ENCODE measurements at regions not wholly inside any gene's neighbourhood (a gene's known extent, or its start where the extent isn't known, plus 50 kb on each side); places are given as distances from the start of the nearest gene placed in this dataset.

DNA sequence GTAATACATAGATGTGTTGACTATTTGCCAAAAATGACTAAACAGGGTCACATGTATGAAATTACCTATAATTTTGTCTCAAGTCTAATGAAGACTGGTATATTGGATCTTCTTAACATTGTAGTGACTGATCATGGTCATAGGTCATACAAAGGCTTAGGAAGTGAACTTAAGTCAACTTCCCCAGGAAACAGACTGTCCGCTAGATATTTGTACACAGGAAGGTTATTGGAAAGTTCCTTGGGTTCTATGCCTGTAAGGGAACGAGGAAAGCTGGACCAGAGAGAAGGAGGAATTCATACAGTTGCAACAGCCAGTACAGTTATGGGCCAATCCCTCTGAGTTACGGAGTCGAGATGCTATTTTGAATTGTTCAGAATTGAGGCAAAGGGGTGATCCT is 462.0 kb upstream of the THRB start:
- in situ Hi-C loops (cut with HindIII; ENCODE audit: low pct_unique_long_range_greater_than_20kb, low sequenced_read_pairs) = no loop called here
- DNase-seq (ENCODE audit: low read depth in 1 of 2, low spot score in 1 of 2) = no peak
- TF ChIP-seq JUND (IDR thresholded peaks at IDR 0.05; ENCODE audit: low read depth) = no peak

DNA sequence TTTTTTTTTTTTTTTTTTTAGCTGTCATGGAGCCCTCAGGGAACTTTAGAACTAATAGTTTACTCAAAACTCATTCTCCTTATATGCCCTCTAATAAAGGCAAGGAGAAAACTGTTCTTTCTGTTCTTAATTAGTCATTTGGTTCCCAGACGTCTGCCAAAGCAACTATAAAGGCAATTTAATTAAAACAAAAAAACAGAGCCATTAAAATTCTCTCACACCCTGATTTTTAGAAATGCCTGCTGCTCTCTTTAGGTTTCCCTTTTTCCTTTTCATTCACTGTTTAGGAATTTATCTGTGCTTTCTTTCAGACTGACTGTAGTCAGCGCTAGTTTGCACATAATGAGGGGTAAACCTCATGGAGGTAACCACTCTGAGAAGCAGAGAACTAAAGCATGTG is 463.6 kb upstream of the THRB start:
- no peak for DNase-seq (ENCODE audit: low read depth in 1 of 2, low spot score in 1 of 2)
- in situ Hi-C loops (cut with HindIII; ENCODE audit: low pct_unique_long_range_greater_than_20kb, low sequenced_read_pairs) = no loop called here
- TF ChIP-seq JUND (IDR thresholded peaks at IDR 0.05; ENCODE audit: low read depth) = no peak

DNA sequence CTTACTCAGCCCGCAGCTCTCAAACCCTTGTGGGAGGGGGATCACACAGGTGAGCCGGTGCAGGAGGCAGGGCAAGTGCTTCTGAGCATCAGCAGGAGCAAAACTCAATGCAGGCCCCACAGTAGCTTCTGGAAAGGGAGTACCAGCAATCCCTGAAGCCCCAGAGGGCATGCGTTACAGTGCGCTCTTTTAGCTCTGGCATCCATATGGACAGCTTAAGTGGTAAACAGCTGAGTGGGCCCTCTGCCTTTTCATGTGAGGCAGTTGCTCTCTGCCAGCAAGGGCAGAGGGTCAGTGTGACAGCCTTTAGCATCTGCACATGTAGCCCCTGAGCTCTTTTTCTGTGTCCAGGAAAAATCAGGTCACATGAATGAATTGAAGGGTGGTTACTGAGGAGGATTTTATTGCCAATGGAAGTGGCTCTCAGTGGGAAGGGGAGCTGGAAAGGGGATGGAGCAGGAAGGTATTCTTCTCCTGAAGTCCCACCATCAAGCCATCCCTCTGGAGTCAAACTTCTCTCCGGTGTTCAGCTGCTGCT is 464.3 kb upstream of the THRB start:
- in situ Hi-C loops (cut with HindIII; ENCODE audit: low pct_unique_long_range_greater_than_20kb, low sequenced_read_pairs) = no loop called here
- TF ChIP-seq JUND (IDR thresholded peaks at IDR 0.05; ENCODE audit: low read depth) = no peak
- no peak for DNase-seq (ENCODE audit: low read depth in 1 of 2, low spot score in 1 of 2)

GRCh38 chr3:24963762-24964625 is 464.1 kb upstream of the RARB start:
- no peak for TF ChIP-seq JUND (IDR thresholded peaks at IDR 0.05; ENCODE audit: low read depth)
- in situ Hi-C loops (cut with HindIII; ENCODE audit: low pct_unique_long_range_greater_than_20kb, low sequenced_read_pairs) = no loop called here
- DNase-seq (ENCODE audit: low read depth in 1 of 2, low spot score in 1 of 2) = peak in 1 of 2 experiments; percentile 50

GRCh38 chr3:24965706-24966385 is 462.2 kb upstream of the RARB start:
- DNase-seq (ENCODE audit: low read depth in 1 of 2, low spot score in 1 of 2) = no peak
- no peak for TF ChIP-seq JUND (IDR thresholded peaks at IDR 0.05; ENCODE audit: low read depth)
- in situ Hi-C loops (cut with HindIII; ENCODE audit: low pct_unique_long_range_greater_than_20kb, low sequenced_read_pairs) = no loop called here

- no peak for DNase-seq (ENCODE audit: low read depth in 1 of 2, low spot score in 1 of 2)
- in situ Hi-C loops (cut with HindIII; ENCODE audit: low pct_unique_long_range_greater_than_20kb, low sequenced_read_pairs) = no loop called here
- no peak for TF ChIP-seq JUND (IDR thresholded peaks at IDR 0.05; ENCODE audit: low read depth)
Measured at GRCh38 chr3:24968036-24968435, 460.0 kb upstream of the RARB start.

GRCh38 chr3:24972491-24972890 is 455.6 kb upstream of the RARB start:
- in situ Hi-C loops (cut with HindIII; ENCODE audit: low pct_unique_long_range_greater_than_20kb, low sequenced_read_pairs) = no loop called here
- TF ChIP-seq JUND (IDR thresholded peaks at IDR 0.05; ENCODE audit: low read depth) = no peak
- no peak for DNase-seq (ENCODE audit: low read depth in 1 of 2, low spot score in 1 of 2)

DNA sequence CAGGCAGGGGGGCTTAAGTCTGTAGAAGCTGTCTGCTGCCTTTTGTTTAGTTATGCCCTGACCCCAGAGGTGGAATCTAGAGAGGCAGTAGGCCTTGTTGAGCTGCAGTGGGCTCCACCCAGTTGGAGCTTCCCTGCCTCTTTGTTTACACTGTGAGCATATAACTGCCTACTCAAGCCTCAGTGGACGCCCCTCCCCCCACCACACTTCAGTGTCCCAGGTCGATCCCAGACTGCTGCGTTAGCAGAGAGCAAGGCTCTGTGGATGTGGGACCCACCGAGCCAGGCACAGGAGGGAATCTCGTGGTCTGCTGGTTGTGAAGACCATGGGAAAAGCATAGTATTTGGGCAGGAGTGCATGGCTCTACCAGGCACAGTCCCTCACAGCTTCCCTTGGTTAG is 446.8 kb upstream of the RARB start:
- in situ Hi-C loops (cut with HindIII; ENCODE audit: low pct_unique_long_range_greater_than_20kb, low sequenced_read_pairs) = no loop called here
- TF ChIP-seq JUND (IDR thresholded peaks at IDR 0.05; ENCODE audit: low read depth) = no peak
- DNase-seq (ENCODE audit: low read depth in 1 of 2, low spot score in 1 of 2) = no peak

DNA sequence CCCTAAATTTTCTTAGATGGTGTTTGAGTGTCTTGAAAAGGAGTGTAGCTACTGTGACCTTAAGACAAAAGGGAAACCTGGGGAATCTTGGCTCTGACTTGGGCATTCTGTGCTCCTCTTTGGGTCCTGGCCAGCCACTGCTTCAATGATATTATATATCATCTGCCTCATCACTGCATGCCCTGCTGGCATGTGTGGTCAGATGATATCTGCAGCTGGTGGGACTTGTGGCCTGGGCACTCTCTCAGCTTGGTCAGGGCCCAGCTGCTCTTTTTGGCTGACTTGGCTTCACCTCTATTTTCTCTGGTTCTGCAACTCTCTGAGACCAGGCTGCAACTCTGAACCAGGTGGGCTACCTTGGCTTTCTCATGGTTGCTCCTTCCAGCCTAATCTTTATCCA is 446.1 kb upstream of the RARB start:
- no peak for TF ChIP-seq JUND (IDR thresholded peaks at IDR 0.05; ENCODE audit: low read depth)
- in situ Hi-C loops (cut with HindIII; ENCODE audit: low pct_unique_long_range_greater_than_20kb, low sequenced_read_pairs) = no loop called here
- DNase-seq (ENCODE audit: low read depth in 1 of 2, low spot score in 1 of 2) = no peak

DNA sequence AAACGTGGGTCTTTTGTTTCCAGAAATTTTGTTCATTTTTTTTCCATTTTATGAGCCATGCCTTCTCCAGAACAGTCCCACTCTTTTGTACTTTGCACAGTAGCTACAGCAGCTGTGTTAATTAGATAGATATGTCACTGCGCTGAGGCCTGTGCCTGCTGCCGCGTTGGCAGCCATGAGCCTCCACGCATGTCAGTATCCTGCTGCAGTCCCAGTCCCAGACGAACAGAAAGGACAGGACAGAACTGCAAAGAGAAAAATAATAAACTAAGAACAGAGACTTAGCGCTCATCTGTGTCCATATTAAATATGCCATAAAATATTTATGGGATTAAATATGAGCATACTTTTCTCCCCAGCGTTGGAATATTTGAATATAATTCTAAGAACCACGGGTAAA is 442.4 kb upstream of the RARB start:
- no peak for DNase-seq (ENCODE audit: low read depth in 1 of 2, low spot score in 1 of 2)
- in situ Hi-C loops (cut with HindIII; ENCODE audit: low pct_unique_long_range_greater_than_20kb, low sequenced_read_pairs) = no loop called here
- TF ChIP-seq JUND (IDR thresholded peaks at IDR 0.05; ENCODE audit: low read depth) = no peak

- TF ChIP-seq JUND (IDR thresholded peaks at IDR 0.05; ENCODE audit: low read depth) = no peak
- no peak for DNase-seq (ENCODE audit: low read depth in 1 of 2, low spot score in 1 of 2)
- in situ Hi-C loops (cut with HindIII; ENCODE audit: low pct_unique_long_range_greater_than_20kb, low sequenced_read_pairs) = no loop called here
Measured at GRCh38 chr3:24986612-24987011, 441.5 kb upstream of the RARB start.

DNA sequence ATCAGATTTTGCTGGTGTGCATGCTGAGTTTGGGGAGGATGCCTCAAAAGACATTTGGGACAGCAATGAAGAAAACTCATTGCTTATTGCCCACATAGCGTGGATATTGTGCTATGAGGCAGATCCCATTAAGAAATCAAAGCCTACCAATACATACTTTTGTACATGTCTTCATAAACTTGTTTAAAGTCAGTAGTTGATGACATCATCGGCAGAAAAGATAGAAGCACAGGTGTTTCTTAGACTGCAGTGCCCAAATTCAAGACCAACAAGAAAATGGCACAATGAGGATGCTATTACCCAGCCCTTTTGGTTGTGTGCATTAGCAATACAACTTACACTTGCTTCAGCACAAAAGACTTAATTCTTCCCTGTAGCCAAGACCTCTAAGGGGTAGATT is 428.7 kb upstream of the RARB start:
- no peak for DNase-seq (ENCODE audit: low read depth in 1 of 2, low spot score in 1 of 2)
- no peak for TF ChIP-seq JUND (IDR thresholded peaks at IDR 0.05; ENCODE audit: low read depth)
- in situ Hi-C loops (cut with HindIII; ENCODE audit: low pct_unique_long_range_greater_than_20kb, low sequenced_read_pairs) = no loop called here

- no peak for TF ChIP-seq JUND (IDR thresholded peaks at IDR 0.05; ENCODE audit: low read depth)
- in situ Hi-C loops (cut with HindIII; ENCODE audit: low pct_unique_long_range_greater_than_20kb, low sequenced_read_pairs) = no loop called here
- DNase-seq (ENCODE audit: low read depth in 1 of 2, low spot score in 1 of 2) = no peak
Measured at GRCh38 chr3:25000971-25001591, 427.0 kb upstream of the RARB start.

All from T47D (cell line).